Heart right ventricle (tissue), 16 donors: ENCODE measurements at regions not wholly inside any gene's neighbourhood (a gene's known extent, or its start where the extent isn't known, plus 50 kb on each side); places are given as distances from the start of the nearest gene placed in this dataset.

Experiments
- ATAC-seq, 8 donors: fragments of 200-7000 bp; cut with Tn5 transposase; one replicate each; pipeline ENCODE4 v1.9.1; 2020; ENCODE audit warnings: mild to moderate bottlenecking in 8 of 8, moderate library complexity in 8 of 8, moderate number of reproducible peaks in 1 of 8
- DNase-seq, 2 donors: peaks; one replicate each; pipeline ENCODE4 v3.0.0-alpha.2; 2020
- H3K27ac ChIP-seq, 10 donors: fragments of 200-600 bp; sonication (generic) in 2 of 10; one replicate each; pipeline versions ENCODE4 v1.5.0 to v1.8.0; 2020 to 2022; ENCODE audit warnings: mild to moderate bottlenecking in 3 of 10
- H3K27me3 ChIP-seq, 7 donors: fragments of 200-600 bp; one replicate each; pipeline ENCODE4 v1.8.0; 2021 to 2022; ENCODE audit warnings: mild to moderate bottlenecking in 2 of 7
- H3K36me3 ChIP-seq, 9 donors: fragments of 200-600 bp; sonication (generic) in 1 of 9; one replicate each; pipeline versions ENCODE4 v1.5.0 to v1.8.0; 2020 to 2022; ENCODE audit warnings: mild to moderate bottlenecking in 2 of 9
- H3K4me1 ChIP-seq, 9 donors: fragments of 200-600 bp; sonication (generic) in 1 of 9; one replicate each; pipeline versions ENCODE4 v1.5.0 to v1.8.0; 2020 to 2022; ENCODE audit warnings: mild to moderate bottlenecking in 4 of 9
- H3K4me3 ChIP-seq, 10 donors: fragments of 200-600 bp; sonication (generic) in 2 of 10; one replicate each; pipeline versions ENCODE4 v1.5.0 to v1.8.0; 2020 to 2022; ENCODE audit warnings: mild to moderate bottlenecking in 7 of 10, moderate library complexity in 2 of 10
- H3K9me3 ChIP-seq, 11 donors: fragments of 200-600 bp in 10 of 11; sonication (generic) in 2 of 11; one replicate each; pipeline versions ENCODE4 v1.5.0 to v1.8.0; 2013 to 2022; ENCODE audit warnings: mild to moderate bottlenecking in 2 of 11, control low read depth in 1 of 11, moderate library complexity in 1 of 11
- WGBS, 2 donors: extraction: QIAGEN DNeasy Blood & Tissue Kit; methylation state at CpG; one replicate each; pipeline ENCODE4 v1.1.7; 2013; ENCODE audit warnings: inconsistent platforms in 1 of 2; 5-methylcytosine and 5-hydroxymethylcytosine counted together
- intact Hi-C, 10 donors: fragments of 100-400 bp; cut with DNase I; formaldehyde crosslinking; loops; one replicate each; pipeline versions ENCODE4 v1.11.1 to v1.14.2; 2022
- TF ChIP-seq, protein P1 (sequence below), 9 donors: fragments of 200-600 bp; sonication (generic) in 2 of 9; IDR thresholded peaks; one replicate each; pipeline versions ENCODE4 v1.5.0 to v1.8.0; 2021 to 2022; ENCODE audit warnings: antibody characterized with exemption in 9 of 9, mild to moderate bottlenecking in 5 of 9, moderate library complexity in 1 of 9
- donor health status: Arrhythmogenic right ventricular cardiomyopathy.
- donor health status: ischemic (EF 13 %, LVEDD 7.1; RV severe dilation, severe dysfunction).
- donor health status: healthy with polysubstance abuse.
- donor health status: DM: no; HTN: yes; CAD: no.
- donor health status: DM: no; HTN: no; CAD: no.
- donor health status: ischemic (EF 25% LVEDD 6.9; RV normal size, moderate dysfunction).
- donor health status: ischemic (EF 25% LVEDD 5.7; RV mildly dilated, moderate dysfunction).
- donor health status: healthy.
- donor health status: DM: yes; HTN: yes; CAD: no.
- donor health status: Ischemic cardiomyopathy.
- donor health status: ischemic (EF 35%, LVEDD 5.7; RV mildly dilated, moderate dysfunction).
- donor health status: nonischemic (EF 11% LVEDD 7.7; RV severe dilation, severe dysfunction).
- donor health status: DM: yes; HTN: yes; CAD: no.
- donor health status: PGD.
- donor health status: ischemic (EF 29% LVEDD 5.4; RV normal size, mild dysfunction).
- donor health status: nonischemic (EF 23%, LVEDD 6.1; RV moderate dilation, normal function).

DNA sequence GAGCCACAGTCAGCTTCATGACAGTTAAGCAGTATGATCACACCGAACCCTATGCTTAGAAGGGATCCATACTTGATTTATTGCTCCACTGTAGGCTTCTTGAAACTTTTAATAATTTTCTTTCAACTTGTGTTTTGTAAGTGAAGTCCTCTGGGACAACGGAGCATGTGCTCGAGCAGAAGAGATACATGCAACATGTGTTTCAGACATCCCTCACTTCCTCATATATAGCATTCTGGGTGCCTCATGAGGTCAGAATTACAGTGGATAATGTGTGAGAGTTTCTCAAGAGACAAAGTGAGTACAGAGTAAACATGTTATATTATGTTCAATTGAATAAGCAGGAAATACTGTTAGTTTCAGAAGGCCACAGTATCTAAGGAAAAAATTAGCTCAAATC, 893.2 kb downstream of the FAT4 start:
- no peaks in the 10 kb centered on the region for H3K27me3 ChIP-seq
- WGBS, 2 donors, result 72 to 74% methylated on average over 3 of the region's 3 CpGs
- DNase-seq, result no peak
- no peaks in the 10 kb centered on the region for H3K4me1 ChIP-seq
- intact Hi-C loops, result no loop called here
- no peak overlapping the region for H3K4me3 ChIP-seq
- no peaks in the 10 kb centered on the region for H3K36me3 ChIP-seq
- TF ChIP-seq, protein P1, sequence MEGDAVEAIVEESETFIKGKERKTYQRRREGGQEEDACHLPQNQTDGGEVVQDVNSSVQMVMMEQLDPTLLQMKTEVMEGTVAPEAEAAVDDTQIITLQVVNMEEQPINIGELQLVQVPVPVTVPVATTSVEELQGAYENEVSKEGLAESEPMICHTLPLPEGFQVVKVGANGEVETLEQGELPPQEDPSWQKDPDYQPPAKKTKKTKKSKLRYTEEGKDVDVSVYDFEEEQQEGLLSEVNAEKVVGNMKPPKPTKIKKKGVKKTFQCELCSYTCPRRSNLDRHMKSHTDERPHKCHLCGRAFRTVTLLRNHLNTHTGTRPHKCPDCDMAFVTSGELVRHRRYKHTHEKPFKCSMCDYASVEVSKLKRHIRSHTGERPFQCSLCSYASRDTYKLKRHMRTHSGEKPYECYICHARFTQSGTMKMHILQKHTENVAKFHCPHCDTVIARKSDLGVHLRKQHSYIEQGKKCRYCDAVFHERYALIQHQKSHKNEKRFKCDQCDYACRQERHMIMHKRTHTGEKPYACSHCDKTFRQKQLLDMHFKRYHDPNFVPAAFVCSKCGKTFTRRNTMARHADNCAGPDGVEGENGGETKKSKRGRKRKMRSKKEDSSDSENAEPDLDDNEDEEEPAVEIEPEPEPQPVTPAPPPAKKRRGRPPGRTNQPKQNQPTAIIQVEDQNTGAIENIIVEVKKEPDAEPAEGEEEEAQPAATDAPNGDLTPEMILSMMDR (IDR thresholded peaks at IDR 0.05), result no peak
- no peak overlapping the region for H3K27ac ChIP-seq
- ATAC-seq, result no peak
- H3K9me3 ChIP-seq, result peaks cover 0 to 12% (median 0%) of the 10 kb centered on the region in 11 donors

GRCh38 chr4:126209147-126209546, 894.4 kb downstream of the FAT4 start:
- H3K4me3 ChIP-seq, result no peak overlapping the region
- WGBS, 2 donors, result 63 to 75% methylated on average over 3 of the region's 3 CpGs
- H3K36me3 ChIP-seq, result no peaks in the 10 kb centered on the region
- H3K27ac ChIP-seq, result peak overlapping the region in 1 of 10 donors; percentile 11
- peaks cover 0 to 12% (median 0%) of the 10 kb centered on the region in 11 donors for H3K9me3 ChIP-seq
- DNase-seq (no peak), ATAC-seq (peak in 5 of 8 donors; percentile 35 to 71 (median 63))
- H3K27me3 ChIP-seq, result no peaks in the 10 kb centered on the region
- no peaks in the 10 kb centered on the region for H3K4me1 ChIP-seq
- intact Hi-C loops, result no loop called here
- TF ChIP-seq, protein P1 (IDR thresholded peaks at IDR 0.05), result no peak

DNA sequence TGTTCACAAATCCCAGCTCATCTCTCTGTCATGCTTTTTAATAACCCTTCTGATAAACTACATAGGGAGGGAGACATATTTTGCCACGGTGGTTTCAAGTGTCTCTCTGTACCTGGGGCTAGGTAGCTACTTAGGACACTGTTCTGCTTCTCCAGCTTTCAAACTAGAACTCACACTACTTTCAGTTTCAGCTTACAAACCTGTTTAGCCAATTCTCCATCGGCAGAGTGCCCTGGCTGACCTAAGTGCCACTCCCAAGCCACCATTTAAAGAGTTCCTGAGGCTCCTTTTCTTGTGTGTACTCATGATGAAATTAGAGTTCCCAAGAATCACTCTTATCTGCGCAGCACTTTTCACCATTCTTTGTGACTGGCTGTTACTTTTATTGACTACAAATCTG, 899.2 kb downstream of the FAT4 start:
- intact Hi-C loops, result no loop called here
- Histone ChIP-seq H3K27me3 (no peaks in the 10 kb centered on the region), H3K27ac (no peak overlapping the region), H3K36me3 (no peaks in the 10 kb centered on the region), H3K4me3 (no peak overlapping the region), H3K4me1 (peaks cover 0 to 9% (median 0%) of the 10 kb centered on the region in 9 donors), H3K9me3 (no peaks in the 10 kb centered on the region)
- TF ChIP-seq, protein P1 (IDR thresholded peaks at IDR 0.05), result no peak
- ATAC-seq, result no peak
- 75 to 85% methylated on average over 3 of the region's 3 CpGs for WGBS, 2 donors
- DNase-seq, result no peak

DNA sequence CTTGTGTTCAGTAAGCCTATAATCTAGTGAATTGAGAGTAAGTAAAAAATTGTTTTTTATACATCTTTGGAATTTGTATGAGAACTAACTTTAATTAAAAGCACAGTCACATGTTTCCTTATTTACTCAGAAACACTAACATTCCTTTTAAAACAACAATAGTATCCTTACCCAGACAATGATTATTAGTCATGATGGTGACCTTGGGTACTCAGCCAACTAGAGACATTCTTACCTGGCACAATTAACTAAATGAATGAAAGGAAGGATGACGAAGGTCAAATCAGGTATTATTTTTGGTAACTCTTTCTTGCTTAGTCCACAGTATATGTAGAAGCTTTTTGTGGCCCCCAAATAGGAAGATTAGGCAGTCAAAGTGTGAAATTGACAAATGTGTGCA, 901.0 kb downstream of the FAT4 start:
- H3K36me3 ChIP-seq, result no peaks in the 10 kb centered on the region
- H3K4me3 ChIP-seq, result no peak overlapping the region
- no peaks in the 10 kb centered on the region for H3K27me3 ChIP-seq
- ATAC-seq (peak in 5 of 8 donors; percentile 46 to 77 (median 59)), DNase-seq (no peak)
- peaks cover 0 to 9% (median 0%) of the 10 kb centered on the region in 9 donors for H3K4me1 ChIP-seq
- TF ChIP-seq, protein P1 (IDR thresholded peaks at IDR 0.05), result no peak
- peak overlapping the region in 3 of 10 donors; percentile 23 to 29 (median 28) for H3K27ac ChIP-seq
- intact Hi-C loops, result loop anchor here in 1 of 10 donors (5.0 kb wide), 1 partner anchor 903 kb away; the partner anchor contains the start of gene FAT4
- WGBS, 2 donors, result 22 to 30% methylated on average over 1 of the region's 1 CpG
- peaks cover 0 to 3% (median 0%) of the 10 kb centered on the region in 11 donors for H3K9me3 ChIP-seq
